D721Med (cell line): ENCODE measurements at regions not wholly inside any gene's neighbourhood (a gene's known extent, or its start where the extent isn't known, plus 50 kb on each side); places are given as distances from the start of the nearest gene placed in this dataset.

Experiments used
- DNase-seq: peaks from one replicate; pipeline ENCODE4 v3.0.0; 2011; ENCODE audit warnings: low spot score; ENCODE audit not compliant: insufficient read length
- FAIRE-seq: peaks from 2 replicates; lab custom pipeline; 2011; peaks lifted over from hg19 to GRCh38; lab: Jason Lieb, UNC
- TF ChIP-seq, protein P1 (sequence below): IDR thresholded peaks from 2 replicates; pipeline ENCODE4 v1.5.1; 2012; ENCODE audit warnings: mild to moderate bottlenecking, control low read depth; ENCODE audit not compliant: insufficient read depth; ENCODE audit errors: missing control alignments

DNA sequence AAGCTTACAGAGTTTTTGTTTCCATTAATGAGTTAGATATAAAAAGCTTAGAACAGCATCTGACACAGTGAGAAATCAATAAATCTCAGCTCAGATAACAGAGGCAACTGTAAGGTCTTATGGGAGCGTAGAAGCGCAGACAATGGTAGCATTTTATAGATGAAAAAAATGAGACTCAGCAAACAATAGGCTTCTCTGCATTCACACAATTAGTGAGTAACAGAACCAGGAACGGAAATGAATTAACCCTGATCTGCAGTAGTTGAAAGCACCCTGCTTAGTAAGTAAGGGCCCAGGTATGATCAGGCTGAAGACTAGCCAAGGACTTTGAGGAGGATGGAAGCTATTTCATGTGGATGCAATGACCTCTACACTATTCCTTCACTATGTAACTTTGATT is 147.2 kb upstream of the EYA4 start:
- TF ChIP-seq, protein P1, sequence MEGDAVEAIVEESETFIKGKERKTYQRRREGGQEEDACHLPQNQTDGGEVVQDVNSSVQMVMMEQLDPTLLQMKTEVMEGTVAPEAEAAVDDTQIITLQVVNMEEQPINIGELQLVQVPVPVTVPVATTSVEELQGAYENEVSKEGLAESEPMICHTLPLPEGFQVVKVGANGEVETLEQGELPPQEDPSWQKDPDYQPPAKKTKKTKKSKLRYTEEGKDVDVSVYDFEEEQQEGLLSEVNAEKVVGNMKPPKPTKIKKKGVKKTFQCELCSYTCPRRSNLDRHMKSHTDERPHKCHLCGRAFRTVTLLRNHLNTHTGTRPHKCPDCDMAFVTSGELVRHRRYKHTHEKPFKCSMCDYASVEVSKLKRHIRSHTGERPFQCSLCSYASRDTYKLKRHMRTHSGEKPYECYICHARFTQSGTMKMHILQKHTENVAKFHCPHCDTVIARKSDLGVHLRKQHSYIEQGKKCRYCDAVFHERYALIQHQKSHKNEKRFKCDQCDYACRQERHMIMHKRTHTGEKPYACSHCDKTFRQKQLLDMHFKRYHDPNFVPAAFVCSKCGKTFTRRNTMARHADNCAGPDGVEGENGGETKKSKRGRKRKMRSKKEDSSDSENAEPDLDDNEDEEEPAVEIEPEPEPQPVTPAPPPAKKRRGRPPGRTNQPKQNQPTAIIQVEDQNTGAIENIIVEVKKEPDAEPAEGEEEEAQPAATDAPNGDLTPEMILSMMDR = no peak
- DNase-seq (no peak), FAIRE-seq (no peak)

DNA sequence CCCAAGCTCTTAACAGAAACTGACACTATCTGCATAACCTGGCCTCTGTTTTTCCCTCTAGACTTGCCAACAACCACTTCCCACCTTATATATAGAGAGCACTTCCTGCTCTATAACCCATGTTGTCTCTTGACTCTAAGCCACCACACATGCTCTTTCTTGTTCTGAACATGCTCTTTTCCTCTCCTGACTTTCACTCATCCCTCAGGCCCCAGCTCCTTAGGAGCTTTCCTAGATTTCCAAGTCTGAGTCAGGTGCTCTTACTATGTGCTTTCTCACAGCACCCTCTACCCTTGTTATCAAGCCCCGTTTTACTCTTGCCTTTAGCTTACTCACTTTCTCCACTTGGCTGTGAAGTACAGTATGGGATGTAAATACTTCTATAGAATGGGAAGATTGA is 143.9 kb upstream of the EYA4 start:
- no peak for DNase-seq
- TF ChIP-seq, protein P1 = no peak
- FAIRE-seq = no peak

DNA sequence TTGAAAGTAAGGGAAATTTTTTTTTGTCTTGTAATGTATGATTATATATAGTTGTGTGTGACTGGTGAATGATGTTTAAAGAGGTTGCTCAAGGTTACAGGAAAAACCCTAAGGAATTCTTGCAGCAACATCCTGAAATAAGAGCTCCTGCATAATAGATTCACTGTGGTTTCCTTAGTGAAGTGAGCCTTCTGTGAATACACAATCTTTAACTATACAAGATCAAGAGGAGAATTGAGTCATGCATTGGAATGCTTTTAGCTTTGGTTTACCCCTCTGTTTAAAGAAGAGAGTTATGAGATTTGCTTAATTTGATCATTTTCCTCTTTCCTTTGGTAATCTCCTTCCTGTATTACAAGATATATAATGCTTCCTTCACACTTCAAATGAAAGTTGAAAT is 141.6 kb upstream of the EYA4 start:
- FAIRE-seq (no peak), DNase-seq (no peak)
- TF ChIP-seq, protein P1 = no peak

DNA sequence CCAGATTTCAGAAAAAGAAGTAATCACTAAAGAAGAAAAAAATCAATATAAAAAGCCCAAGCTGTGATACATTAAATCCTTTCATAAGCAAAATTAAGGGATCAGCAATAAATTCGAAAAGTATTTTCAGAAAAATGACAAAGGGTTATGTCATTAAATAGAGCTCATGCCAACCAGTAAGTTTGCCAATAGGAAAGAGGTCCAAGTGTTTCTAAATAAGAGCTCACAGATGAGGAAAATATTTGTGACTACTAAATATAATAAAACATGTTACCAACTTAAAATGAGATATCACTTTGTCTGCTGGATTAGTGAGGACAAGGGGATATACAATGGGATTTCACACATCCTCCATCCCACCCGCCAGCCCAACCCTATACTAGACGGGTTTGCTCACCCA is 140.3 kb upstream of the EYA4 start:
- TF ChIP-seq, protein P1 = no peak
- FAIRE-seq (no peak), DNase-seq (no peak)

DNA sequence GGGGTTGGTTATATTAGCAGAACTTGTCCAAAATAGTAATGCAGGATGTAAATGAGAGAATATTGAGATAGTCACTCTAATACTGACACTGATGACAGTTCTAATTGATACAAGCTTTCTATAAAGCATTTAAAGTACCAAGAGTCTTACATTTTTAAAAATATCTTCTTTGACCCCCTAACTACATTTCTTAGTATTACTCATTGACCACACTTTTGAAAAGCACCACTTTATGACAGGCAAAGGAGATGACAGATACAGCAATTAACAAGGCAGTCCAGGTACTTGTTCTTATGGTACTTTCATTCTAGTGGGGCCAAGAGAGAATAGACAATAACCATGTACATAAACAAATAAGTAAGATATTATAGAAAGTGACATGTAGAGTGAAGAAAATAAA is 139.4 kb upstream of the EYA4 start:
- no peak for DNase-seq
- FAIRE-seq = no peak
- TF ChIP-seq, protein P1 = no peak

DNA sequence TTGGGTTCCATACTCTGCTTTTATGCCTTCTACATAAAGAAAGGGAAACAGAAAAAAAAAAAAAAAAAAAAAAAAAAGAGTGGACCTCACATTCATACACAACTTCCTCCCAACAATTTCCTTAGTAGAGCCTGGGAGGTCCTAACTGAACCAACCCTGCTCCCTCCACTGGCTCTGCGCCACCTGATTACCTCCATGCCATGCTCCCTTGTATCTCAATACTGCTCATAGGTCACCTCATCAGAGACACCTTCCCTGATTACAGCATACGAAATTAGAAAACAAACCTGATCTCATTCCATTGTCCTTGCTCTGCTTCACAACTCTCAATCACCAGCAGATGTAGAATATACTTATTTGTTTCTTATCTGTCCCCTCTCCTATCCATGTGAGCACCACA is 134.2 kb upstream of the EYA4 start:
- FAIRE-seq = no peak
- no peak for DNase-seq

DNA sequence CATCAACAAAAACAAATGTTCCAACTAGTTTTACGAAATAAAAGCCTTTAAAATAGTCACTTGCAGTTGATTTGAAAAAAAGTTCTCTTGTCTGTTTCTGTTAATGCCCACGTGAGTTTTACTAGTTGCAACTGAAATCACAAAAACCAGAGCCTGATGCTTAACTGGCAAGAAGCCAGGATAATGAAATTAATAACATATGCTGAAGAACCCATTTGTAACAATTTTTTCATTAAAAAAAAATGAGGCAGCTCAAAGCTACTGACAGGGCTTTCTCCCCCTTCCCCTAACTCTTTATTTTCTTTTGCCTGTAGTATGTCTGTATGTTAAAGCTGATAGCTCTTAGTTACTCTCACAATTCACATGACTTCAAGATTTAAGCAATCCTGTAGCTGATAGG is 132.7 kb upstream of the EYA4 start:
- FAIRE-seq (no peak), DNase-seq (no peak)
- TF ChIP-seq, protein P1 = no peak

More for the DNA sequence above, 134.2 kb upstream of the EYA4 start:
- TF ChIP-seq, protein P1 = no peak
